HEK293 (cell line): ENCODE measurements at regions not wholly inside any gene's neighbourhood (a gene's known extent, or its start where the extent isn't known, plus 50 kb on each side); places are given as distances from the start of the nearest gene placed in this dataset.

Experiments
- CTCF ChIA-PET: fragments of 350-600 bp; formaldehyde crosslinking; extraction: SDS; loops from one replicate; lab custom pipeline; 2021; ENCODE audit warnings: antibody characterized with exemption; lab: Yijun Ruan, JAX
- POLR2A ChIA-PET: fragments of 300-600 bp; formaldehyde crosslinking; extraction: SDS; loops from one replicate; lab custom pipeline; 2020; ENCODE audit warnings: antibody characterized with exemption, inconsistent platforms; lab: Yijun Ruan, JAX
- H3K27ac ChIP-seq: fragments of 200-500 bp; sonication (Bioruptor generic); 2 replicates; pipeline ENCODE4 v1.5.1; 2014; ENCODE audit warnings: low read depth, low read length, control low read depth, inconsistent platforms; ENCODE audit errors: extremely low read depth
- H3K36me3 ChIP-seq, 2 experiments: fragments of 200-500 bp in 1 of 2; sonication (Bioruptor generic) in 1 of 2; 1 replicate in 1 of 2; 2 replicates in 1 of 2; pipeline ENCODE4 v1.5.1; 2014 to 2017; ENCODE audit warnings: inconsistent platforms in 2 of 2, low read length in 2 of 2; ENCODE audit not compliant: control insufficient read depth in 2 of 2, insufficient read depth in 1 of 2
- H3K4me1 ChIP-seq: fragments of 200-500 bp; sonication (Bioruptor generic); 2 replicates; pipeline ENCODE4 v1.5.1; 2014; ENCODE audit warnings: mild to moderate bottlenecking, low read length, inconsistent platforms; ENCODE audit not compliant: control insufficient read depth, insufficient read depth
- H3K4me3 ChIP-seq: 2 replicates; pipeline ENCODE4 v1.5.1; 2011; ENCODE audit warnings: low read depth, mild to moderate bottlenecking, control low read depth, low read length, moderate library complexity
- H3K9me3 ChIP-seq: fragments of 200-500 bp; sonication (Bioruptor generic); 2 replicates; pipeline ENCODE4 v1.5.1; 2014; ENCODE audit warnings: low read depth, low read length, inconsistent platforms; ENCODE audit not compliant: control insufficient read depth, insufficient read depth
- ZBTB7A ChIP-seq: fragments of 450-650 bp; formaldehyde crosslinking; IDR thresholded peaks from 2 replicates; pipeline ENCODE4 v1.5.1; 2016; ENCODE audit warnings: low read depth, missing biosample characterization, missing genetic modification characterization
- ZNF112 ChIP-seq: fragments of 450-650 bp; formaldehyde crosslinking; IDR thresholded peaks from 2 replicates; pipeline ENCODE4 v1.5.0; 2017; ENCODE audit warnings: missing biosample characterization, missing genetic modification characterization
- ZNF175 ChIP-seq: fragments of 450-650 bp; formaldehyde crosslinking; IDR thresholded peaks from 2 replicates; pipeline ENCODE4 v1.5.1; 2016; ENCODE audit warnings: missing biosample characterization, missing genetic modification characterization
- ZNF214 ChIP-seq: fragments of 450-650 bp; formaldehyde crosslinking; IDR thresholded peaks from 2 replicates; pipeline ENCODE4 v1.5.1; 2017; ENCODE audit warnings: missing biosample characterization, mild to moderate bottlenecking, missing genetic modification characterization, borderline replicate concordance
- ZNF223 ChIP-seq: fragments of 450-650 bp; formaldehyde crosslinking; IDR thresholded peaks from 2 replicates; pipeline ENCODE4 v1.5.1; 2016; ENCODE audit warnings: missing biosample characterization, missing genetic modification characterization
- ZNF366 ChIP-seq: fragments of 450-650 bp; formaldehyde crosslinking; conservative IDR thresholded peaks from 2 replicates; pipeline ENCODE4 v1.5.1; 2016; ENCODE audit warnings: missing biosample characterization, missing genetic modification characterization
- ZNF37A ChIP-seq: fragments of 450-650 bp; IDR thresholded peaks from 2 replicates; pipeline ENCODE4 v1.5.1; 2018; ENCODE audit warnings: missing biosample characterization, missing genetic modification characterization
- ZNF558 ChIP-seq: fragments of 450-650 bp; formaldehyde crosslinking; IDR thresholded peaks from 2 replicates; pipeline ENCODE4 v1.5.1; 2016; ENCODE audit warnings: missing biosample characterization, missing genetic modification characterization
- ZNF560 ChIP-seq: fragments of 450-650 bp; formaldehyde crosslinking; IDR thresholded peaks from 2 replicates; pipeline ENCODE4 v1.5.1; 2017; ENCODE audit warnings: missing biosample characterization, missing genetic modification characterization, borderline replicate concordance
- ZNF561 ChIP-seq: fragments of 450-650 bp; IDR thresholded peaks from 2 replicates; pipeline ENCODE4 v1.5.1; 2018; ENCODE audit warnings: missing biosample characterization, missing genetic modification characterization, borderline replicate concordance
- ZNF596 ChIP-seq: fragments of 450-650 bp; IDR thresholded peaks from 2 replicates; pipeline ENCODE4 v1.5.0; 2018; ENCODE audit warnings: missing biosample characterization, mild to moderate bottlenecking, missing genetic modification characterization, moderate library complexity
- ZNF654 ChIP-seq: fragments of 450-650 bp; formaldehyde crosslinking; IDR thresholded peaks from 2 replicates; pipeline ENCODE4 v1.5.1; 2016; ENCODE audit warnings: low read depth, missing biosample characterization, missing genetic modification characterization
- ZNF660 ChIP-seq: fragments of 450-650 bp; IDR thresholded peaks from 2 replicates; pipeline ENCODE4 v1.5.1; 2018; ENCODE audit warnings: missing biosample characterization, mild to moderate bottlenecking, missing genetic modification characterization
- ZNF670 ChIP-seq: fragments of 450-650 bp; formaldehyde crosslinking; IDR thresholded peaks from 2 replicates; pipeline ENCODE4 v1.5.1; 2016; ENCODE audit warnings: missing biosample characterization, missing genetic modification characterization, low read depth
- ZNF677 ChIP-seq: fragments of 450-650 bp; IDR thresholded peaks from 2 replicates; pipeline ENCODE4 v1.5.0; 2018; ENCODE audit warnings: missing biosample characterization, mild to moderate bottlenecking, missing genetic modification characterization, moderate library complexity
- ZNF76 ChIP-seq: fragments of 450-650 bp; formaldehyde crosslinking; IDR thresholded peaks from 2 replicates; pipeline ENCODE4; 2016; ENCODE audit warnings: low read depth, missing biosample characterization, missing genetic modification characterization, borderline replicate concordance
- ZNF768 ChIP-seq: fragments of 450-650 bp; formaldehyde crosslinking; IDR thresholded peaks from 2 replicates; pipeline ENCODE4 v1.5.1; 2018; ENCODE audit warnings: missing biosample characterization, mild to moderate bottlenecking, missing genetic modification characterization
- ZNF777 ChIP-seq: fragments of 450-650 bp; formaldehyde crosslinking; IDR thresholded peaks from 2 replicates; pipeline ENCODE4 v1.5.1; 2017; ENCODE audit warnings: missing biosample characterization, missing genetic modification characterization, borderline replicate concordance
- TF ChIP-seq, protein P1 (sequence below): fragments of 450-650 bp; formaldehyde crosslinking; IDR thresholded peaks from 2 replicates; pipeline ENCODE4 v1.5.1; 2016; ENCODE audit warnings: missing biosample characterization, missing genetic modification characterization
- TF ChIP-seq, protein P2 (sequence below): fragments of 450-650 bp; formaldehyde crosslinking; IDR thresholded peaks from 2 replicates; pipeline ENCODE4 v1.5.1; 2017; ENCODE audit warnings: missing biosample characterization, missing genetic modification characterization
- TF ChIP-seq, protein P3 (sequence below): fragments of 450-650 bp; formaldehyde crosslinking; IDR thresholded peaks from 2 replicates; pipeline ENCODE4 v1.5.1; 2016; ENCODE audit warnings: missing biosample characterization, missing genetic modification characterization
- TF ChIP-seq, protein P4 (sequence below): fragments of 450-650 bp; formaldehyde crosslinking; IDR thresholded peaks from 2 replicates; pipeline ENCODE4 v1.5.1; 2016; ENCODE audit warnings: missing biosample characterization, missing genetic modification characterization
- TF ChIP-seq, protein P5 (sequence below): fragments of 450-650 bp; formaldehyde crosslinking; IDR thresholded peaks from 2 replicates; pipeline ENCODE4 v1.5.1; 2016; ENCODE audit warnings: missing biosample characterization, missing genetic modification characterization

DNA sequence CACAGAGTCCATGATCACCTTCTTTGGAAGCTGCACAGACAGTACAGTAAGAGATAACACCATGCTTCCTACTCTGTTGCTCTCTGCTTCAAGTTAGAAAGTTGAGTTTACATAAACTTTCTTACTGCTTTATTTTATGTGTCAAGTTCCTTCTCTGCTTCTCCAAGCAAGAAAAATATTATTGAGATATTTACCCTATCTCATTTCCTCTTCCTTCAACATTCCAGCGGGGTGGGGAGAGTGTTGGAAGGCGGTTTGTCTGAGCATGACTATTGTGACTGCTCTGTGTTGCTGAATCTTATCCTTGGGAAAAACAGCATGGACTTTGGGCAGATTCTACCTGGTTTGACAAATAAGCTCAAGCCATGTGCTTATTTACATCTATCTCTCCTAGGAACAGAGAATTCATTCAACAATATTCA, 66.9 kb upstream of the EPB41L4A start:
- Histone ChIP-seq H3K4me3 (no peak overlapping the region), H3K27ac (no peak overlapping the region), H3K36me3 (no peaks in the 10 kb centered on the region), H3K9me3 (no peaks in the 10 kb centered on the region), H3K4me1 (no peaks in the 10 kb centered on the region)
- no peak for TF ChIP-seq ZNF112 (tag by site-specific recombination)
- TF ChIP-seq ZNF175 (tag by site-specific recombination) = no peak
- no peak for TF ChIP-seq ZNF76 (tag by site-specific recombination)
- TF ChIP-seq ZNF654 (tag by site-specific recombination) = no peak
- CTCF ChIA-PET = no interaction called here
- POLR2A ChIA-PET = no interaction called here

DNA sequence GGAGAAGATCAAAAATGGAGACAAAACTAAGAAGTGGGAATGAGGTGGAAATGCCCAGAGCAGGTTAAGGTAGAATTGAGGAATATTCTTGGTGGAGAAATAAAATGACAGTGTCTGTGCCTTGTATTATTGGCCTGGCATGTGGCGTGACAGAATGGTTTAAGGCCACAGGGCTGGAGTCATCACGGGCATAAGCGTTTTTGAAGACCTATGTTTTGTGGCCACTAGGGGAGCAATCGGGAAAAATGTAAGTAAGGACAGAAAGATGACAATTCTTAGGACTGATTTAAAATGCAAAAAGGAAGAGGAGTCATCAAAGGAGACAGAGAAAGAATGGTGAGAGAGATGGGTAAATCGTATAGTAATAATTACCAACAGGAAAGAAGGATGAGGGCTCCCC, 72.2 kb upstream of the EPB41L4A start:
- TF ChIP-seq ZNF677 (tag by site-specific recombination) (no peak), ZNF670 (tag by site-specific recombination) (no peak)
- TF ChIP-seq, protein P1, sequence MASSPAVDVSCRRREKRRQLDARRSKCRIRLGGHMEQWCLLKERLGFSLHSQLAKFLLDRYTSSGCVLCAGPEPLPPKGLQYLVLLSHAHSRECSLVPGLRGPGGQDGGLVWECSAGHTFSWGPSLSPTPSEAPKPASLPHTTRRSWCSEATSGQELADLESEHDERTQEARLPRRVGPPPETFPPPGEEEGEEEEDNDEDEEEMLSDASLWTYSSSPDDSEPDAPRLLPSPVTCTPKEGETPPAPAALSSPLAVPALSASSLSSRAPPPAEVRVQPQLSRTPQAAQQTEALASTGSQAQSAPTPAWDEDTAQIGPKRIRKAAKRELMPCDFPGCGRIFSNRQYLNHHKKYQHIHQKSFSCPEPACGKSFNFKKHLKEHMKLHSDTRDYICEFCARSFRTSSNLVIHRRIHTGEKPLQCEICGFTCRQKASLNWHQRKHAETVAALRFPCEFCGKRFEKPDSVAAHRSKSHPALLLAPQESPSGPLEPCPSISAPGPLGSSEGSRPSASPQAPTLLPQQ (tag by site-specific recombination) = no peak
- CTCF ChIA-PET = interaction anchor here (0.7 to 1.8 kb wide), 7 partner anchors 12 to 414 kb away, joined by 3 to 18 read pairs (median 7); no protein-coding TSS in a partner anchor

DNA sequence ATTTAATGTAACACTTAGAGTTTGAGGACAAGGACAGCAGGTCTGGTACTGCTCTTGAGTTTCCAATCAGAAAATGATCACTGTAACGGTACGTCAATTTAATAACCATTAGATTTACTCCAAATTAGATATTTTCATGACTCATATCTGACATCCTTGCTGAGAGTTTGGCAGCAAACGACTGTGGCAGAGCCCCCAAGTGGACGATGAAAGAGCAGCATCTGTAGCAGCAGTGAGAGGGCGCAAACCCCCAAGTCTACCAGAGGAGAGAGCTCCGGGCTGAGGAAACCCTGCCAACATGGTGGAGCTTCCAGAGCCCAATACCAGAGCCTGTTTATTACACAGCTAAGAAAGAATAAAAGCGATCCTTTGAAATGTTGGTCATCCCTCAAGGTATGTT, 73.2 kb upstream of the EPB41L4A start:
- no peak overlapping the region for H3K27ac ChIP-seq
- H3K9me3 ChIP-seq = no peaks in the 10 kb centered on the region
- no peaks in the 10 kb centered on the region for H3K4me1 ChIP-seq
- CTCF ChIA-PET = interaction anchor here (0.6 to 2.4 kb wide), 34 partner anchors 8 to 947 kb away, joined by 3 to 20 read pairs (median 4); no protein-coding TSS in a partner anchor
- POLR2A ChIA-PET = no interaction called here
- H3K4me3 ChIP-seq = no peak overlapping the region
- no peaks in the 10 kb centered on the region for H3K36me3 ChIP-seq
- no peak for TF ChIP-seq ZNF768 (tag by site-specific recombination)
- TF ChIP-seq ZNF214 = no peak
- no peak for TF ChIP-seq ZNF112 (tag by site-specific recombination)
- TF ChIP-seq, protein P2, sequence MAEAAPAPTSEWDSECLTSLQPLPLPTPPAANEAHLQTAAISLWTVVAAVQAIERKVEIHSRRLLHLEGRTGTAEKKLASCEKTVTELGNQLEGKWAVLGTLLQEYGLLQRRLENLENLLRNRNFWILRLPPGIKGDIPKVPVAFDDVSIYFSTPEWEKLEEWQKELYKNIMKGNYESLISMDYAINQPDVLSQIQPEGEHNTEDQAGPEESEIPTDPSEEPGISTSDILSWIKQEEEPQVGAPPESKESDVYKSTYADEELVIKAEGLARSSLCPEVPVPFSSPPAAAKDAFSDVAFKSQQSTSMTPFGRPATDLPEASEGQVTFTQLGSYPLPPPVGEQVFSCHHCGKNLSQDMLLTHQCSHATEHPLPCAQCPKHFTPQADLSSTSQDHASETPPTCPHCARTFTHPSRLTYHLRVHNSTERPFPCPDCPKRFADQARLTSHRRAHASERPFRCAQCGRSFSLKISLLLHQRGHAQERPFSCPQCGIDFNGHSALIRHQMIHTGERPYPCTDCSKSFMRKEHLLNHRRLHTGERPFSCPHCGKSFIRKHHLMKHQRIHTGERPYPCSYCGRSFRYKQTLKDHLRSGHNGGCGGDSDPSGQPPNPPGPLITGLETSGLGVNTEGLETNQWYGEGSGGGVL (tag by site-specific recombination) = no peak
- TF ChIP-seq ZNF558 (tag by site-specific recombination) = peak; percentile 60; the same call in 1 of the 2 replicates
- no peak for TF ChIP-seq ZNF366 (tag by site-specific recombination)
- TF ChIP-seq ZNF596 (tag by site-specific recombination) = no peak
- no peak for TF ChIP-seq ZNF37A (tag by site-specific recombination)
- TF ChIP-seq ZBTB7A (tag by site-specific recombination) = no peak
- TF ChIP-seq, protein P3, sequence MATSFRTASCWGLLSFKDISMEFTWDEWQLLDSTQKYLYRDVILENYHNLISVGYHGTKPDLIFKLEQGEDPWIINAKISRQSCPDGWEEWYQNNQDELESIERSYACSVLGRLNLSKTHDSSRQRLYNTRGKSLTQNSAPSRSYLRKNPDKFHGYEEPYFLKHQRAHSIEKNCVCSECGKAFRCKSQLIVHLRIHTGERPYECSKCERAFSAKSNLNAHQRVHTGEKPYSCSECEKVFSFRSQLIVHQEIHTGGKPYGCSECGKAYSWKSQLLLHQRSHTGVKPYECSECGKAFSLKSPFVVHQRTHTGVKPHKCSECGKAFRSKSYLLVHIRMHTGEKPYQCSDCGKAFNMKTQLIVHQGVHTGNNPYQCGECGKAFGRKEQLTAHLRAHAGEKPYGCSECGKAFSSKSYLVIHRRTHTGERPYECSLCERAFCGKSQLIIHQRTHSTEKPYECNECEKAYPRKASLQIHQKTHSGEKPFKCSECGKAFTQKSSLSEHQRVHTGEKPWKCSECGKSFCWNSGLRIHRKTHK (tag by site-specific recombination) = no peak
- TF ChIP-seq ZNF223 = no peak
- TF ChIP-seq, protein P4, sequence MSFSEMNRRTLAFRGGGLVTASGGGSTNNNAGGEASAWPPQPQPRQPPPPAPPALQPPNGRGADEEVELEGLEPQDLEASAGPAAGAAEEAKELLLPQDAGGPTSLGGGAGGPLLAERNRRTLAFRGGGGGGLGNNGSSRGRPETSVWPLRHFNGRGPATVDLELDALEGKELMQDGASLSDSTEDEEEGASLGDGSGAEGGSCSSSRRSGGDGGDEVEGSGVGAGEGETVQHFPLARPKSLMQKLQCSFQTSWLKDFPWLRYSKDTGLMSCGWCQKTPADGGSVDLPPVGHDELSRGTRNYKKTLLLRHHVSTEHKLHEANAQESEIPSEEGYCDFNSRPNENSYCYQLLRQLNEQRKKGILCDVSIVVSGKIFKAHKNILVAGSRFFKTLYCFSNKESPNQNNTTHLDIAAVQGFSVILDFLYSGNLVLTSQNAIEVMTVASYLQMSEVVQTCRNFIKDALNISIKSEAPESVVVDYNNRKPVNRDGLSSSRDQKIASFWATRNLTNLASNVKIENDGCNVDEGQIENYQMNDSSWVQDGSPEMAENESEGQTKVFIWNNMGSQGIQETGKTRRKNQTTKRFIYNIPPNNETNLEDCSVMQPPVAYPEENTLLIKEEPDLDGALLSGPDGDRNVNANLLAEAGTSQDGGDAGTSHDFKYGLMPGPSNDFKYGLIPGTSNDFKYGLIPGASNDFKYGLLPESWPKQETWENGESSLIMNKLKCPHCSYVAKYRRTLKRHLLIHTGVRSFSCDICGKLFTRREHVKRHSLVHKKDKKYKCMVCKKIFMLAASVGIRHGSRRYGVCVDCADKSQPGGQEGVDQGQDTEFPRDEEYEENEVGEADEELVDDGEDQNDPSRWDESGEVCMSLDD (tag by site-specific recombination) = no peak
- TF ChIP-seq, protein P5, sequence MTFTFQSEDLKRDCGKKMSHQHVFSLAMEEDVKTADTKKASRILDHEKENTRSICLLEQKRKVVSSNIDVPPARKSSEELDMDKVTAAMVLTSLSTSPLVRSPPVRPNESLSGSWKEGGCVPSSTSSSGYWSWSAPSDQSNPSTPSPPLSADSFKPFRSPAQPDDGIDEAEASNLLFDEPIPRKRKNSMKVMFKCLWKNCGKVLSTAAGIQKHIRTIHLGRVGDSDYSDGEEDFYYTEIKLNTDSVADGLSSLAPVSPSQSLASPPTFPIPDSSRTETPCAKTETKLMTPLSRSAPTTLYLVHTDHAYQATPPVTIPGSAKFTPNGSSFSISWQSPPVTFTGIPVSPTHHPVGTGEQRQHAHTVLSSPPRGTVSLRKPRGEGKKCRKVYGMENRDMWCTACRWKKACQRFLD (tag by site-specific recombination) = no peak
- no peak for TF ChIP-seq ZNF560 (tag by site-specific recombination)
- peak; percentile 84; the same call in 1 of the 2 replicates for TF ChIP-seq ZNF660 (tag by site-specific recombination)
- TF ChIP-seq ZNF777 (tag by site-specific recombination) = no peak
- no peak for TF ChIP-seq ZNF561 (tag by site-specific recombination)

More for the DNA sequence above, 72.2 kb upstream of the EPB41L4A start:
- no peaks in the 10 kb centered on the region for H3K9me3 ChIP-seq
- no peak overlapping the region for H3K27ac ChIP-seq
- H3K4me3 ChIP-seq = no peak overlapping the region
- no peaks in the 10 kb centered on the region for H3K36me3 ChIP-seq
- POLR2A ChIA-PET = no interaction called here
- no peaks in the 10 kb centered on the region for H3K4me1 ChIP-seq
